H9 (cell line): ENCODE measurements at regions not wholly inside any gene's neighbourhood (a gene's known extent, or its start where the extent isn't known, plus 50 kb on each side); places are given as distances from the start of the nearest gene placed in this dataset.

Experiments
- DNase-seq: peaks from one replicate; pipeline ENCODE4 v3.0.0-alpha.2; 2017
- H2AFZ ChIP-seq: one replicate; pipeline ENCODE4 v1.6.1; 2013; ENCODE audit warnings: mild to moderate bottlenecking, low read length, control low read depth, moderate library complexity
- H2AK5ac ChIP-seq: 2 replicates; pipeline ENCODE4 v1.6.1; 2013; ENCODE audit warnings: low read length, control low read depth, mixed read lengths; ENCODE audit not compliant: insufficient read length
- H2BK120ac ChIP-seq: one replicate; pipeline ENCODE4 v1.6.1; 2013; ENCODE audit warnings: low read depth, mild to moderate bottlenecking, low read length, control low read depth, inconsistent platforms; ENCODE audit not compliant: poor library complexity, severe bottlenecking
- H2BK12ac ChIP-seq: 2 replicates; pipeline ENCODE4 v1.6.1; 2013; ENCODE audit warnings: low read length, control low read depth, mixed read lengths, low read depth; ENCODE audit not compliant: insufficient read length
- H2BK15ac ChIP-seq: 2 replicates; pipeline ENCODE4 v1.6.1; 2013; ENCODE audit warnings: low read depth, low read length, control low read depth
- H2BK20ac ChIP-seq: one replicate; pipeline ENCODE4 v1.6.1; 2013; ENCODE audit warnings: low read depth, mild to moderate bottlenecking, low read length, control low read depth, inconsistent platforms; ENCODE audit not compliant: poor library complexity, severe bottlenecking
- H2BK5ac ChIP-seq: 2 replicates; pipeline ENCODE4 v1.6.1; 2013; ENCODE audit warnings: low read length, control low read depth, mixed read lengths; ENCODE audit not compliant: insufficient read length
- H3K14ac ChIP-seq: 2 replicates; pipeline ENCODE4 v1.6.1; 2013; ENCODE audit warnings: low read length, control low read depth; ENCODE audit not compliant: insufficient read depth
- H3K18ac ChIP-seq: 2 replicates; pipeline ENCODE4 v1.6.1; 2013; ENCODE audit warnings: low read depth, mild to moderate bottlenecking, mixed read lengths, low read length, control low read depth; ENCODE audit not compliant: insufficient read length
- H3K23ac ChIP-seq: 2 replicates; pipeline ENCODE4 v1.6.1; 2013; ENCODE audit warnings: low read length, control low read depth, mixed read lengths, low read depth; ENCODE audit not compliant: insufficient read length
- H3K23me2 ChIP-seq: 2 replicates; pipeline ENCODE4 v1.6.1; 2013; ENCODE audit warnings: low read depth, mild to moderate bottlenecking, mixed read lengths, low read length, control low read depth; ENCODE audit not compliant: insufficient read length, poor library complexity, severe bottlenecking
- H3K27ac ChIP-seq: 2 replicates; pipeline ENCODE4 v1.5.1; 2013; ENCODE audit warnings: low read length, control low read depth, mixed read lengths, low read depth; ENCODE audit not compliant: insufficient read length
- H3K27me3 ChIP-seq: 2 replicates; pipeline ENCODE4 v1.6.1; 2013; ENCODE audit warnings: low read length, control low read depth, inconsistent platforms; ENCODE audit not compliant: insufficient read depth
- H3K4ac ChIP-seq: 2 replicates; pipeline ENCODE4 v1.6.1; 2013; ENCODE audit warnings: low read depth, mild to moderate bottlenecking, control low read depth, inconsistent platforms, low read length, moderate library complexity
- H3K4me1 ChIP-seq: 2 replicates; pipeline ENCODE4 v1.6.1; 2013; ENCODE audit warnings: low read length, control low read depth, inconsistent platforms; ENCODE audit not compliant: insufficient read depth
- H3K4me2 ChIP-seq: 2 replicates; pipeline ENCODE4 v1.6.1; 2013; ENCODE audit warnings: low read length, control low read depth, mixed read lengths; ENCODE audit not compliant: insufficient read length, insufficient read depth
- H3K56ac ChIP-seq: 2 replicates; pipeline ENCODE4 v1.6.1; 2013; ENCODE audit warnings: low read depth, mild to moderate bottlenecking, mixed read lengths, low read length, control low read depth; ENCODE audit not compliant: insufficient read length
- H3K79me1 ChIP-seq: 2 replicates; pipeline ENCODE4 v1.6.1; 2013; ENCODE audit warnings: low read depth, mild to moderate bottlenecking, moderate library complexity, low read length, control low read depth, inconsistent platforms; ENCODE audit not compliant: insufficient read depth, poor library complexity, severe bottlenecking
- H3K79me2 ChIP-seq: 2 replicates; pipeline ENCODE4 v1.6.1; 2013; ENCODE audit warnings: low read length, control low read depth, inconsistent platforms; ENCODE audit not compliant: insufficient read depth
- H3K9ac ChIP-seq: 2 replicates; pipeline ENCODE4 v1.6.1; 2013; ENCODE audit warnings: low read length, control low read depth, mixed read lengths; ENCODE audit not compliant: insufficient read length; ENCODE audit errors: extremely low read depth
- H3K9me3 ChIP-seq: one replicate; pipeline ENCODE4 v1.6.1; 2013; ENCODE audit warnings: low read depth, low read length, inconsistent platforms; ENCODE audit not compliant: control insufficient read depth
- H3T11ph ChIP-seq: one replicate; pipeline ENCODE4 v1.6.1; 2013; ENCODE audit warnings: mild to moderate bottlenecking, low read length, control low read depth, inconsistent platforms
- H4K20me1 ChIP-seq: one replicate; pipeline ENCODE4 v1.6.1; 2013; ENCODE audit not compliant: control insufficient read depth, insufficient read length, insufficient read depth
- H4K5ac ChIP-seq: 2 replicates; pipeline ENCODE4 v1.6.1; 2013; ENCODE audit warnings: low read depth, mild to moderate bottlenecking, mixed read lengths, low read length, control low read depth; ENCODE audit not compliant: insufficient read length
- H4K8ac ChIP-seq: replicated peaks from 2 replicates; pipeline ENCODE4 v1.6.1; 2013; ENCODE audit warnings: low read length, control low read depth, mixed read lengths, low read depth; ENCODE audit not compliant: insufficient read length
- H4K91ac ChIP-seq: 2 replicates; pipeline ENCODE4 v1.6.1; 2013; ENCODE audit warnings: low read depth, mild to moderate bottlenecking, moderate library complexity, mixed read lengths, low read length, control low read depth; ENCODE audit not compliant: insufficient read length
- H3K27ac Mint-ChIP-seq, 3 experiments: 2 replicates in 2 of 3; 3 replicates in 1 of 3; pipeline ENCODE4 v1.8.0; 2020 to 2021; ENCODE audit warnings: mixed read lengths in 3 of 3, mild to moderate bottlenecking in 1 of 3, moderate library complexity in 1 of 3
- H3K27me3 Mint-ChIP-seq: 2 replicates; pipeline ENCODE4 v1.8.0; 2021; ENCODE audit warnings: low read depth, mild to moderate bottlenecking, moderate library complexity, mixed read lengths
- H3K36me3 Mint-ChIP-seq, 3 experiments: 2 replicates in 2 of 3; 3 replicates in 1 of 3; pipeline ENCODE4 v1.8.0; 2020 to 2021; ENCODE audit warnings: low read depth in 3 of 3, mixed read lengths in 3 of 3; ENCODE audit not compliant: insufficient read depth in 1 of 3
- H3K4me1 Mint-ChIP-seq, 2 experiments: 2 replicates each; pipeline ENCODE4 v1.8.0; 2020; ENCODE audit warnings: mixed read lengths in 2 of 2
- H3K4me3 Mint-ChIP-seq, 2 experiments: 2 replicates in 1 of 2; 3 replicates in 1 of 2; pipeline ENCODE4 v1.8.0; 2020 to 2021; ENCODE audit warnings: mild to moderate bottlenecking in 2 of 2, mixed read lengths in 2 of 2, moderate library complexity in 1 of 2
- H3K9me3 Mint-ChIP-seq, 2 experiments: 2 replicates in 1 of 2; 3 replicates in 1 of 2; pipeline ENCODE4 v1.8.0; 2020; ENCODE audit warnings: mild to moderate bottlenecking in 2 of 2, mixed read lengths in 2 of 2, moderate library complexity in 1 of 2
- WGBS: extraction: QIAGEN DNeasy Blood & Tissue Kit; methylation state at CpG from one replicate; pipeline ENCODE4 v1.1.7; 2013; ENCODE audit warnings: missing lambda C conversion rate, low lambda C conversion rate, mixed read lengths; ENCODE audit not compliant: insufficient read length; ENCODE audit errors: extremely low coverage; 5-methylcytosine and 5-hydroxymethylcytosine counted together
- TF ChIP-seq, protein P1 (sequence below): fragments of 200-600 bp; sonication (generic); conservative IDR thresholded peaks from 3 replicates; pipeline ENCODE4 v1.8.0; 2021; ENCODE audit warnings: antibody characterized with exemption, mild to moderate bottlenecking

DNA sequence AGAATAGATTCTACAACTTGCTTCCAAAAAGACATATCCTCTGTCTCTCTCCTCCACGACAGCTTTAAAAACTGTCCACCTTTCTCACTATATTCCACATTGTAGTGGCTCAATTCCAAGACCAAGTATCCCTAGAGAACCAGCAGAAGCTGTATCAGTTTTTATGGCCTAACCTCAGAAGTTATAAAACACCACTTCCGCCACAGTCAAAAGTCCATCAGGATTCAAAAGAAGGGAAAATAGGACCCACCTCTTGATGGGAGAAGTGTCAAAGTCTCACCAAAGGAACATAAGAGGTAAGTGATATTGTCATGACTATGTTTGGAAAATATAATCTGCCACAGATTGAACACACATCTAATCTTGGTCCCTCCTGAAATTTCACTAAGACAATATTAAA, 299.2 kb upstream of the RGMB start:
- Histone ChIP-seq H3K4ac (no peak overlapping the region), H3K79me2 (no peaks in the 10 kb centered on the region), H3K79me1 (no peaks in the 10 kb centered on the region), H2BK120ac (no peak overlapping the region), H3K27me3 (no peaks in the 10 kb centered on the region), H4K91ac (no peak overlapping the region), H4K20me1 (no peaks in the 10 kb centered on the region), H2BK20ac (no peak overlapping the region), H3K56ac (no peak overlapping the region), H3T11ph (no peak overlapping the region), H2AK5ac (no peak overlapping the region), H3K4me1 (no peaks in the 10 kb centered on the region), H3K4me2 (no peak overlapping the region), H3K14ac (no peak overlapping the region), H2BK5ac (no peak overlapping the region), H2BK12ac (no peak overlapping the region), H2BK15ac (no peak overlapping the region), H4K8ac (no peak overlapping the region), H3K9me3 (no peaks in the 10 kb centered on the region), H3K23me2 (no peaks in the 10 kb centered on the region), H3K27ac (no peak overlapping the region), H4K5ac (no peak overlapping the region), H3K23ac (no peak overlapping the region), H3K9ac (no peak overlapping the region), H2AFZ (no peak overlapping the region), H3K18ac (no peak overlapping the region)
- Mint-ChIP-seq H3K36me3 (no peaks in the 10 kb centered on the region), H3K27ac (no peak overlapping the region), H3K4me1 (no peaks in the 10 kb centered on the region), H3K4me3 (no peak overlapping the region), H3K9me3 (no peaks in the 10 kb centered on the region), H3K27me3 (no peaks in the 10 kb centered on the region; the same call in 1 of the 2 replicates)
- TF ChIP-seq, protein P1, sequence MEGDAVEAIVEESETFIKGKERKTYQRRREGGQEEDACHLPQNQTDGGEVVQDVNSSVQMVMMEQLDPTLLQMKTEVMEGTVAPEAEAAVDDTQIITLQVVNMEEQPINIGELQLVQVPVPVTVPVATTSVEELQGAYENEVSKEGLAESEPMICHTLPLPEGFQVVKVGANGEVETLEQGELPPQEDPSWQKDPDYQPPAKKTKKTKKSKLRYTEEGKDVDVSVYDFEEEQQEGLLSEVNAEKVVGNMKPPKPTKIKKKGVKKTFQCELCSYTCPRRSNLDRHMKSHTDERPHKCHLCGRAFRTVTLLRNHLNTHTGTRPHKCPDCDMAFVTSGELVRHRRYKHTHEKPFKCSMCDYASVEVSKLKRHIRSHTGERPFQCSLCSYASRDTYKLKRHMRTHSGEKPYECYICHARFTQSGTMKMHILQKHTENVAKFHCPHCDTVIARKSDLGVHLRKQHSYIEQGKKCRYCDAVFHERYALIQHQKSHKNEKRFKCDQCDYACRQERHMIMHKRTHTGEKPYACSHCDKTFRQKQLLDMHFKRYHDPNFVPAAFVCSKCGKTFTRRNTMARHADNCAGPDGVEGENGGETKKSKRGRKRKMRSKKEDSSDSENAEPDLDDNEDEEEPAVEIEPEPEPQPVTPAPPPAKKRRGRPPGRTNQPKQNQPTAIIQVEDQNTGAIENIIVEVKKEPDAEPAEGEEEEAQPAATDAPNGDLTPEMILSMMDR: no peak
- DNase-seq: no peak
- WGBS: no CpG with 5 or more reads among the region's 2 CpGs
